A673 (cell line): ENCODE measurements at regions not wholly inside any gene's neighbourhood (a gene's known extent, or its start where the extent isn't known, plus 50 kb on each side); places are given as distances from the start of the nearest gene placed in this dataset.

Source experiments
- BruUV-seq: library from RNA; stranded (reverse); fragments of 400-500 nt; replicated peaks from 2 replicates; lab custom pipeline; 2021; lab: Mats Ljungman, UMichigan
- CTCF ChIA-PET: fragments of 300-600 bp; sonication (Branson Sonifier 250); formaldehyde crosslinking; loops from one replicate; lab custom pipeline; 2022; ENCODE audit warnings: antibody characterized with exemption; lab: Charles Lee
- POLR2A ChIA-PET: fragments of 300-600 bp; sonication (Branson Sonifier 250); formaldehyde crosslinking; loops from one replicate; lab custom pipeline; 2022; ENCODE audit warnings: antibody characterized with exemption; ENCODE audit not compliant: low non-redundant PET; lab: Charles Lee
- DNase-seq: peaks from one replicate; pipeline ENCODE4 v3.0.0-alpha.2; 2015; ENCODE audit warnings: low spot score
- H3K27ac ChIP-seq: fragments of 200-600 bp; sonication (generic); 2 replicates; pipeline ENCODE4 v1.5.1; 2016; ENCODE audit warnings: mixed run types, low read depth, mild to moderate bottlenecking, mixed read lengths, antibody characterized with exemption, low read length; ENCODE audit not compliant: poor library complexity, severe bottlenecking
- H3K27me3 ChIP-seq: fragments of 200-600 bp; sonication (generic); replicated peaks from 2 replicates; pipeline ENCODE4 v1.6.1; 2017; ENCODE audit warnings: mixed run types, low read depth, mild to moderate bottlenecking, mixed read lengths, antibody characterized with exemption, low read length; ENCODE audit not compliant: insufficient read depth, poor library complexity
- H3K36me3 ChIP-seq: fragments of 200-600 bp; sonication (generic); 2 replicates; pipeline ENCODE4 v1.6.1; 2016; ENCODE audit warnings: mixed run types, mild to moderate bottlenecking, mixed read lengths, antibody characterized with exemption, low read length; ENCODE audit not compliant: insufficient read depth, poor library complexity, severe bottlenecking
- H3K4me1 ChIP-seq: fragments of 200-600 bp; sonication (generic); 2 replicates; pipeline ENCODE4 v1.6.1; 2017; ENCODE audit warnings: mixed run types, mild to moderate bottlenecking, mixed read lengths, antibody characterized with exemption, low read length; ENCODE audit not compliant: insufficient read depth, poor library complexity, severe bottlenecking
- H3K4me3 ChIP-seq: fragments of 200-600 bp; sonication (generic); 2 replicates; pipeline ENCODE4 v1.5.1; 2016; ENCODE audit warnings: low read depth, mixed run types, mild to moderate bottlenecking, mixed read lengths, low read length; ENCODE audit not compliant: poor library complexity, severe bottlenecking
- H3K9me3 ChIP-seq: fragments of 200-600 bp; sonication (generic); 2 replicates; pipeline ENCODE4 v1.6.1; 2016; ENCODE audit warnings: mixed run types, low read depth, mild to moderate bottlenecking, mixed read lengths, antibody characterized with exemption, low read length; ENCODE audit not compliant: poor library complexity, severe bottlenecking
- CTCF ChIP-seq: fragments of 300-800, 200-600 bp; sonication (generic); conservative IDR thresholded peaks from 2 replicates; pipeline ENCODE4 v1.5.1; 2017; ENCODE audit warnings: low read depth, mild to moderate bottlenecking, antibody characterized with exemption, low read length, moderate library complexity, mixed read lengths
- EZH2 ChIP-seq: fragments of 200-600 bp; sonication (generic); IDR thresholded peaks from 2 replicates; pipeline ENCODE4 v1.6.1; 2017; ENCODE audit warnings: borderline replicate concordance, low read depth, mild to moderate bottlenecking, mixed read lengths, antibody characterized with exemption, low read length; ENCODE audit not compliant: poor library complexity, severe bottlenecking
- intact Hi-C: fragments of 100-400 bp; cut with micrococcal nuclease; formaldehyde crosslinking; loops from one replicate; pipeline ENCODE4 v1.10.0; 2022; ENCODE audit not compliant: unreplicated experiment

GRCh38 chr4:135429528-135429927 is 1227.9 kb upstream of the PABPC4L start:
- TF ChIP-seq EZH2 (no peak), CTCF (no peak)
- CTCF ChIA-PET = no interaction called here
- no peak overlapping the region for H3K4me3 ChIP-seq
- H3K27ac ChIP-seq = no peak overlapping the region
- no peaks in the 10 kb centered on the region for H3K27me3 ChIP-seq
- no peak for DNase-seq
- H3K4me1 ChIP-seq = no peaks in the 10 kb centered on the region
- POLR2A ChIA-PET = no interaction called here
- BruUV-seq = no TSS peak
- intact Hi-C loops = no loop called here
- H3K36me3 ChIP-seq = no peaks in the 10 kb centered on the region
- no peaks in the 10 kb centered on the region for H3K9me3 ChIP-seq

DNA sequence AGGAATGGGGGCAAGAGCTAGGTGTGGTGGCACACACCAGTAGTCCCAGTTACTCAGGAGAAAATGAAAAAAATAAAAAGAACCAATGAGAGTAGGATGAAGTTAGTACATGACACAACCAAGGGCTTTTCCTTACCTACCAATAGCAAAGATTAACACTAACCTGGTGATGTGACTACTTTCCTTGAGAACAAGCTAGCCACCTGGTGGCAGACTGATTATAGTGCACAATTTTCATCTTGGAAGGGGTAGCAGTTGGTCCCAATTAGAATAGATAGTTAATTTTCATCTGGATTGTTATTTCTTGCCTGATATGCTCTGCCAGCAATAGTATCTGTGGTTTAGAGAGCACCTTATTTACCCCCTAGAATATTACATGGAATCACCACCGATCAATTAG is 1216.8 kb upstream of the PABPC4L start:
- intact Hi-C loops = no loop called here
- Histone ChIP-seq H3K4me1 (no peaks in the 10 kb centered on the region), H3K36me3 (no peaks in the 10 kb centered on the region), H3K27ac (no peak overlapping the region), H3K9me3 (no peaks in the 10 kb centered on the region), H3K27me3 (no peaks in the 10 kb centered on the region), H3K4me3 (no peak overlapping the region)
- no peak for TF ChIP-seq EZH2
- TF ChIP-seq CTCF = peak; percentile 54
- DNase-seq = peak; percentile 19
- no TSS peak for BruUV-seq
- ChIA-PET POLR2A (no interaction called here), CTCF (no interaction called here)

- no peaks in the 10 kb centered on the region for H3K27me3 ChIP-seq
- intact Hi-C loops = no loop called here
- no peak for DNase-seq
- no peaks in the 10 kb centered on the region for H3K4me1 ChIP-seq
- H3K4me3 ChIP-seq = no peak overlapping the region
- H3K36me3 ChIP-seq = no peaks in the 10 kb centered on the region
- no peak for TF ChIP-seq CTCF
- ChIA-PET POLR2A (no interaction called here), CTCF (no interaction called here)
- no peaks in the 10 kb centered on the region for H3K9me3 ChIP-seq
- BruUV-seq = no TSS peak
- no peak overlapping the region for H3K27ac ChIP-seq
Observed at GRCh38 chr4:135412213-135412612, 1210.6 kb upstream of the PABPC4L start.
